ENCODE measurements at regions not wholly inside any gene's neighbourhood (a gene's known extent, or its start where the extent isn't known, plus 50 kb on each side); places are given as distances from the start of the nearest gene placed in this dataset.

DNA sequence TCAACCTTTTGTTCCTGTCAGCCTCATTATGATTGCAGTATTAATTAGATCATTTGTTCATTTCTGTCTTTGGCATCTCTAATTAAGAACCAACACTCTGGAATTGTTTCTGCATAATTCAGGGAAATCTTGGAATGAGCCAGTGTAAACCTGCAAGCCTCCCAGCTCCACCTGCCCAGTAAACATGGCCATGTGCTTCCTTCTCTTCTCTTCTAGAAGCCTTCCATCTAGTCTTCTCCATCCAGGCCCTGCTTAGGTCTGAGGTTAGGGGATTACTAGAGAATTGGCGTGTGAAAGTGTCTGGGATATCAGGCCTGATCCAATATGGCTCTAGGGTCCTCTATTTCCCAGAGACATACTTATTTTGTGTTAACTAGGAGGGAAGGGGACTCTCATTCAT, 528.0 kb downstream of the AACS start:
- DNase-seq: no peak

- no peak for DNase-seq
Measured at GRCh38 chr12:125604976-125605375, 539.7 kb downstream of the AACS start.

DNA sequence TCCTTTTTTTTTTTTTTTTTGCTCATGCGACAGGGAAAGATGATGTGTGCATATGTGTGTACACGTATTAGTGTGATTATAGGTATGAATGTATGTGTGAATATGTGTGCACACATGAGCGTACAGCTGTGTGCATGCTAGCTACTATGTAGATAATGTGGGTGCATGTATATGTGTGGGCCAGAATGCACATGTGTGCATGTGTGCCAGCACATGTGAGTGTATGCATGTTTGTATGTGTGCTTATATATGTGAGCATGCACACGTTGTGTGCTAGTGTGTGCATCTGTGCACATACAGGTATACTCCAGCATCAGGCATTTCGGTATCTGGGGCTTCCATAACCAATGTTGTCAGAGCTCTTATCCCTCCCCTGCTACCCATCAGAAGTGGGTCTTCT, 541.1 kb downstream of the AACS start:
- DNase-seq: no peak

DNA sequence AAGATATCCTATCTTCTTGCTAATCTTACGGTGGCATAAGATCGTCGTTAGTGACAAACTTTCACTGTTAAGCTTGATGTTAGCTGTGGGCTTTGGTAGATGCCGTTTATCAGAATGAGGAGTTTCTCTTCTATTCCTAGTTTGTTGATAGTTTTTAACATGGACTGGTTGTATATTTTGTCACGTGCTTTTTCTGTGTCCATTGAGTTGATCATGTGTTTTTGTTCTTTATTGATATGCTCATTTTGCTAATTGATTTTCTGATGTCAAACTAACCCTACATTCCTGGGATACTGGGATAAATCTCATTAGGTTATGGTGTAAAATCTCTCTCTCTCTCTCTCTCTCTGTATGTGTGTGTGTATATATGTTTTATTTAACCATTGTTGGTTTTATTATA, 545.1 kb downstream of the AACS start:
- DNase-seq: no peak

DNA sequence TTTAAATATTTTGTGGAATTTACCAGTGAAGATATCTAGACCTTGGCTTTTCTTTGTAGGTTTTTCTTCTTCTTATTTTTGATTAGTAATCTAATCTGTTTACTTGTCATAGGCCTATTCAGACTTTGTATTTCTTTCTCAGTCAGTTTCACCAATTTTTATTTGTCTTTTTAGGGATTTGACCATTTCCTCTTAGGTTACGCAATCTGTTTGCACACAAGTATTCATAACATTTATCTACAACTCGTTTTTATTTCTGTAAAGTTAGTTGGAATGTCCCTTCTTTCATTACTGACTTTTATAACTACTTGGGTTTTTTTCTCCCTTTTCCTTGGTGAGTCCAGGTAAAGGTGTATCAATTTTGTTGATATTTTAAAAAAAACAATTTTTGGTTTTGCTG, 545.7 kb downstream of the AACS start:
- DNase-seq: no peak

DNA sequence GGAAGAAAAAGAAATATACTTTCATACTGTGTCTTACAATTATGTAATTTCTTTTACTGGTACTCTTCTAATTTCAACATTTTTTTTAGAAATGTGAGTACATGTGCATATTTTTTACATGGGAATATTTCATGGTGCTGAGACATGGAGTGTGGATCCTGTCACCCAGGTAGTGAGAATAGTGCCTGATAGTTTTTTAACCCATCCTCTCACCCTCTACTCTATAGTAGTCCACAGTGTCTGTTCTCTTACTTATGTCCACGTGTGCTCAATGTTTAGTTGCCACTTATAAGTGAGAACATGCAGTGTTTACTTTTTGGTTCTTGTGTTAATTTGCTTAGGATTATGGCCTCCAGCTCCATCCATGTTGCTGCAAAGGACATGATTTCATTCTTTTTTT, 548.8 kb downstream of the AACS start:
- no peak for DNase-seq

GRCh38 chr12:125619723-125620122, 554.5 kb downstream of the AACS start:
- DNase-seq: no peak

DNA sequence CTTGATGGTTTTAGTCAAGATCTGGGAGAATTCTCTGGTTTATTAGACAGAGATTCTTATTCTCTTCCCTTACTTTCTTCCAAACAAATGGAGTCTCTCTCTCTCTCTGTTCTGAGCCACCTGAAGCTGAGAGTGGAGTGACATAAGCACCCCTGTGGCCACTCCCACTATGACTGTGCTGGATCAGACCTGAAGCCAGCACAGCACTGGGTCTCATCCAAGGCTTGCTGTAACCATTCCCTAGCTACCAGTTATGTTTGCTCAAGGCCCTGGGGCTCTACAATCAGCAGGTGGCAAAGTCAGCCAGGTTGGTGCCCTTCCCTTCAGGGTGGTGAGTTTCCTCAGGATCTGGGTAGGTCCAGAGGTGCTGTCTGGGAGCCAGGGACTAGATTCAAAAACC, 568.5 kb downstream of the AACS start:
- no peak for DNase-seq

- DNase-seq: no peak
Measured at GRCh38 chr12:125634813-125635212, 569.6 kb downstream of the AACS start.

- no peak for DNase-seq
Measured at GRCh38 chr12:125639826-125640225, 574.6 kb downstream of the AACS start.

DNA sequence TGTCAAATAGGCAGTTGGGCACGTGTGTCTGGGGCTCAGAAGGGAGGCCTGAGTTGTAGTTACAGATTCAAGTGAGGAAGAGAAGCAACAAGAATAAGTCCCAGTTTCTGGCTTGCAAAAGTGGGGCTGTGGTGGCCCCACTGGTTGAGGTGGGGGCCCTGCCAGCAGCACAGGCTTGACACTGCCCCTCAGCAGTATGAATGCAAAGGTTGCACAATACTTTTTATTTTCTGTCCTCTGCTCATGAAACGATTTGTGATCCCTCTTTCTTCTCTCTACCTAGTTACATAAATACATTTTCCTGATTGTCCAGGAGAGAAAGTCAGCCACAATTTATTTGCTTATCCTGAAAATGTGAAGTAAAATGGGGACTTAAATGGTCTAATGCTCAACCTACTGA, 577.8 kb downstream of the AACS start:
- no peak for DNase-seq

- DNase-seq: no peak
Measured at GRCh38 chr12:125645724-125646123, 580.5 kb downstream of the AACS start.

DNA sequence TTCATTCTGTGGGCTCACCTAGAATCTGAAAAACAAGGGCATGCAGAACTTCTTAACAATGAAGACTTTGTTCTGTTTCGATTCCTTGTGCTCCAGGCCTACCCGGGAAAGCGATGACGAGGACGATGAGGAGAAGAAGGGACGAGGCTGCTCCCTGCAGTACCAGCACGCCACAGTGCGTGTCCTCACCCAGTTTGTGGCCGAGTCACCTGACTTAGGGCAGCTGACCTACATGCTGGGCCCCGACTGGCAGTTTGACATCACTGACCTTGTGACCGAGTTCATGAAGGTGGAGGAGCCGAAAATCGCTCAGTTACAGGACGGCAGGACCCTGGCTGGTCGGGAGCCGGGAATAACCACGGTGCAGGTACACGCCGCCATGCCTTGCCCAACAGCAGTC, 585.4 kb downstream of the AACS start:
- DNase-seq: no peak

DNA sequence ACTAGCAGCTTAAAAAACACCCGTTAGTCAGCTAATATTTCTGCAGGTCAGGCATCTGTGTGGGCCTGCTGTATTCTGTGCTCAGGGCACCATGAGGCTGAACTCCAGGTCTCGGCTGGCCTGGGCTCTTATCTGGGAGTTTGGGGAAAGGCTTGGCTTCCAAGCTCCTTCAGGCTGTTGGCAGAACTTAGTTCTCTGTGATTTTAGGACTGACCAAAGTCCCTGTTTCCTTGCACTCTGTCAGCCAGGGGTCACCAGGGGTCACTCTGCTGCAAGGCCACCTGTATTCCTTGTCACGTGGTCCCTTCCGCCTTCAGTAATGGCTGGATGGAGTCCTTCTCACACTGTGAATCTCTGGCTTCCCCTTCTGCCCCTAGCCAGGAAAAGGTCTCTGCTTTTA, 586.4 kb downstream of the AACS start:
- DNase-seq: no peak

DNA sequence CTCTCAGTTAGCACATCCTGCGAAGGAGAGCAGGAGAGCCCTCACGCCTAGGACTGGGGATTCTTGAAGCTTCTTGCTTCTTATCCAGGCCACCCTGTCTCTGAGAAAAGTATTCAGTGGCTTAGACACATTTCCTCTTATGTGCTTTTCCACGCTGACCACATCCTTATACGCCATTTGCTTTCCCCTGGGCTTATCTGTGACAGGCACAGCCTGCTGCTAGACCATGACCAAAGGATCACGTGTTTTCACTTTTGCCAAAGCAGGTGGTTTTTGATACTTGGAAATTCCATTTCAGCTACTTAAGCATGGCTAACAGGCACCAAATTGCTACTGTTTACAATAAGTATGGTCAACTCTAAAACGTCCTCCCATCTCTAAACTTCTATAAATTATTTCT, 587.4 kb downstream of the AACS start:
- DNase-seq: no peak

GRCh38 chr12:125657681-125658080, 592.4 kb downstream of the AACS start:
- DNase-seq: no peak

DNA sequence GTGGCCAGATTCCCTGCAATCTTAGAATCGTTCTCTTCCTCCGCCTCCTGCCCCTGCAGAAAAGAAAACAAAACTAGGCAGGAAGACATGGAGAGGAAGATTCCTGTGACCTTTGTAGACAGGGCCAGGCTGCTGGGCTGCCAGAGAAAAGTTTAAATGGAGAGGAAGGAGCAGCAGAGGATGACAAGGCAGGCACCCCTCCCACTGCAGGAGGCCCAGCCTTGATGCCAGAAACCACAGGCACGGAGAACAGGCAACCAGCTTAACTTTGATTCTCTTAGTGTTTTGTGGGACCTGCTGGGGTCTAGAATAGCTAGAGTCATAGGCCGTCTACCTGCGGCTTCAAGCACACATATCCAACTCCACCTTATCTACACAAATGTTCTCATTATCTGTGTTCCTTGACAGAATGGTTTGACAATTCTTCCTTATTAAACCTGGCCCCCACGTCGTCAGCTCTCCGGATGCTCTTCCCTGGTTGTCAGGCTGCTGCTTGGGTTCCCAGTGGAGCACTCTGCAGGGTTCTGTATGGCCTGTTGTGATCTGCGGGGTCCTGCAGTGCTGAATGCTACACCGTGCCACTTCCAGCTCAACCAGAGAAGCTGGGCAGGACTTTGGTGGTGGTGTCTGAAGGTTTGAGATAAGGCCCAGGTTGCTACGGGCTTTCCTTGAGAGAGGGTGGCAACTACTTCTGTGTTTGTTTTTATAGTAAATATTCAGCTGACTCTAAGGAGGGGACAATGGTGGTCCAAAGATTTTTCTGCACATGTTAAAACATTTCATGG, 609.5 kb downstream of the AACS start:
- DNase-seq: no peak

GRCh38 chr12:125676366-125676765, 611.1 kb downstream of the AACS start:
- no peak for DNase-seq

- no peak for DNase-seq
Measured at GRCh38 chr12:125677829-125678228, 612.6 kb downstream of the AACS start.

DNA sequence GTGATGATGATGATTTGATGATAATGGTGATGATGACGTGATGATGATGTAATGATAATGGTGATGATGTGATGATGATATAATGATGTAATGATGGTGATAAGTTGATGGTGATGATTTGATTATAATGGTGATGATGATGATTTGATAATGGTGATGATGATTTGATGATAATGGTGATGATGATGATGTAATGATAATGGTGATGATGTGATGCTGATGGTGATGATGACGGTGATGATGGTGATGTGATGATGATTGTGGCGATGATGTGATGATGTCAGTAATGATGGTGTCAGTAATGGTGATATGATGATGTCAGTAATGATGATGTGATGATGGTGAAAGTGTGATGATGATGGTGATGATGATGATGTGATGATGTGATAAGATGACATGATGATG, 613.4 kb downstream of the AACS start:
- no peak for DNase-seq

- DNase-seq: no peak
Measured at GRCh38 chr12:125683748-125684381, 618.6 kb downstream of the AACS start.

- DNase-seq: no peak
Measured at GRCh38 chr12:125684968-125685790, 619.9 kb downstream of the AACS start.

- DNase-seq: no peak
Measured at GRCh38 chr12:125685915-125686314, 620.7 kb downstream of the AACS start.

GRCh38 chr12:125687403-125687802, 622.2 kb downstream of the AACS start:
- DNase-seq: no peak

Data from DMS79 (cell line).